Muscle layer of colon (tissue), 2 donors: ENCODE measurements at regions not wholly inside any gene's neighbourhood (a gene's known extent, or its start where the extent isn't known, plus 50 kb on each side); places are given as distances from the start of the nearest gene placed in this dataset.

Experiments used
- H3K27ac ChIP-seq: one replicate; pipeline ENCODE4 v1.7.0; 2013; ENCODE audit warnings: low read depth, mild to moderate bottlenecking, low read length, moderate library complexity
- H3K27me3 ChIP-seq, 2 donors: one replicate each; pipeline ENCODE4 v1.7.0; 2013; ENCODE audit warnings: low read length in 2 of 2, mild to moderate bottlenecking in 2 of 2; ENCODE audit not compliant: insufficient read depth in 2 of 2, control insufficient read depth in 1 of 2
- H3K36me3 ChIP-seq: one replicate; pipeline ENCODE4 v1.7.0; 2013; ENCODE audit warnings: mild to moderate bottlenecking, low read length; ENCODE audit not compliant: insufficient read depth
- H3K4me1 ChIP-seq: one replicate; pipeline ENCODE4 v1.7.0; 2013; ENCODE audit warnings: mild to moderate bottlenecking, low read length; ENCODE audit not compliant: insufficient read depth
- H3K4me3 ChIP-seq, 2 donors: one replicate each; pipeline ENCODE4 v1.7.0; 2013; ENCODE audit warnings: low read length in 2 of 2, low read depth in 1 of 2, mild to moderate bottlenecking in 1 of 2, moderate library complexity in 1 of 2
- H3K9ac ChIP-seq: one replicate; pipeline ENCODE4 v1.7.0; 2013; ENCODE audit warnings: low read length
- H3K9me3 ChIP-seq: one replicate; pipeline ENCODE4 v1.7.0; 2013; ENCODE audit warnings: mild to moderate bottlenecking, low read length
- donor health status: abdominal sarcoma.
- donor health status: Adenocarcinoma of cecum.

DNA sequence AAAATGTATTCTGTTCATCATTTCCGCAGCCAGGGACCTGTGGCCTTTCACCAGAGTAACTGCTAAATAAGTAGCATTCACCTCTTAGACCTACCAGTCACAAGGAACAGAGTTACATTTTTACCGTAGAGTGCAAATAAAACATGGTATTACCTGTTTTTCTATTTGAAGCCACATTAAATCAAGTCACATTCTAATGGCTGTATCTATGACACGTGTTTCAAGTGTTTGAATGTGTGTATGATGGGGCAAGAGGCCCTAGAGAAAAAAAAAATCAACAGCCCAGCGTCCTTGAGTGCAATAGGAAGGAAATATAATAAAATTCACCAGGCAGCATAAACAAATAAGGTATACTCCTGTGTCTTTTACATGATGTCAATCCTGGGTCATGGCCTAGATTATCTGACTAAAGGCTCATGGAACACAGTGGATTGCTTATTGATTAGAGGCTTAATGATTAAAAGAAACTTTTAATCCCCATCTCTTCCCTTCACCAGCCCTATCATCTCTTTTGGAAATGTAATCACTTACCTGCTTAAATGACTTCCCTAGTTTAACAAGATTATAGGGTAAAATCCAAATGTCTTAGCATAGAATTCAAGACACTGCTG lies 168.7 kb upstream of the CDH5 start:
- Histone ChIP-seq H3K9me3 (no peaks in the 10 kb centered on the region), H3K27ac (no peak overlapping the region), H3K36me3 (no peaks in the 10 kb centered on the region), H3K4me3 (no peak overlapping the region), H3K9ac (no peak overlapping the region), H3K4me1 (no peaks in the 10 kb centered on the region), H3K27me3 (no peaks in the 10 kb centered on the region)

- Histone ChIP-seq H3K4me3 (no peak overlapping the region), H3K9me3 (no peaks in the 10 kb centered on the region), H3K9ac (no peak overlapping the region), H3K27me3 (no peaks in the 10 kb centered on the region), H3K27ac (no peak overlapping the region), H3K4me1 (no peaks in the 10 kb centered on the region), H3K36me3 (no peaks in the 10 kb centered on the region)
Measured at GRCh38 chr16:66196770-66197169, 169.7 kb upstream of the CDH5 start.

- H3K4me1 ChIP-seq: no peaks in the 10 kb centered on the region
- H3K27ac ChIP-seq: no peak overlapping the region
- no peaks in the 10 kb centered on the region for H3K27me3 ChIP-seq
Measured at GRCh38 chr16:66194866-66195265, 171.6 kb upstream of the CDH5 start.

DNA sequence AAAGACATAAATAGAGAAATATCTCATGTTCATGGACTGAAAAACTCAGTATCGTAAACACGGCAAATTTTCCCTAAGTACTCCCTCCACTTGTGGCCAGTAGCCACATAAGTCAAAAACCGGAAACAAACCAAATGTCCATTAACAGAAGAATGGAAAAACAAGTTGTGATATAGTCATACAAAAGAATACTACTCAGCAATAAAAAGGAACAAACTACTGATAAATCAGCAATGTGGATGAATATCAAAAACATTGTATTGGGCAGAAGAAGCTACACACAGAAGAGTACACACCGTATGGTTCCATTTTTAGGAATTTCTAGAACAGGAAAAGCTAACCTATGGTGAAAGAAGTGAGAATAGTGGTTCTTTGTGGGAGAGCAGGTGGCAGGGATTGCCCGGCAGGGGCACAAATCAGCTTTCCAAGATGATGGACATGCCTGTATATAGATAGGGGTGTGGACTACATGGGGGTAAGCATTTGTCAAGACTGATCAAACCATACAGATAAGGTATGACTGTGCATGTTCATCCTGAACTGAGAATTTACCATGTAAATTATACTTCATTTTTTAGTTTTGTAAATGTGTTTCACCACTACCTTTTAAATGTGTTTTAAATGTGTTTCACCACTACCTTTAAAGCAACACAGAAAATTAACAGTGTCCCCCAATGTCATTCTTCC lies 172.8 kb upstream of the CDH5 start:
- no peak overlapping the region for H3K27ac ChIP-seq
- no peaks in the 10 kb centered on the region for H3K27me3 ChIP-seq
- H3K4me1 ChIP-seq: no peaks in the 10 kb centered on the region
- H3K4me3 ChIP-seq: no peak overlapping the region
- no peaks in the 10 kb centered on the region for H3K36me3 ChIP-seq
- no peak overlapping the region for H3K9ac ChIP-seq
- no peaks in the 10 kb centered on the region for H3K9me3 ChIP-seq

More at GRCh38 chr16:66194866-66195265, 171.6 kb upstream of the CDH5 start:
- no peaks in the 10 kb centered on the region for H3K36me3 ChIP-seq
- no peak overlapping the region for H3K9ac ChIP-seq
- H3K9me3 ChIP-seq: no peaks in the 10 kb centered on the region
- no peak overlapping the region for H3K4me3 ChIP-seq

GRCh38 chr16:66190411-66190810 lies 176.1 kb upstream of the CDH5 start:
- no peaks in the 10 kb centered on the region for H3K9me3 ChIP-seq
- no peak overlapping the region for H3K27ac ChIP-seq
- H3K4me3 ChIP-seq: no peak overlapping the region
- no peaks in the 10 kb centered on the region for H3K4me1 ChIP-seq
- H3K36me3 ChIP-seq: no peaks in the 10 kb centered on the region
- no peaks in the 10 kb centered on the region for H3K27me3 ChIP-seq
- H3K9ac ChIP-seq: no peak overlapping the region

- no peaks in the 10 kb centered on the region for H3K4me1 ChIP-seq
- H3K9ac ChIP-seq: no peak overlapping the region
- no peak overlapping the region for H3K4me3 ChIP-seq
- H3K9me3 ChIP-seq: no peaks in the 10 kb centered on the region
- H3K27ac ChIP-seq: no peak overlapping the region
- no peaks in the 10 kb centered on the region for H3K36me3 ChIP-seq
- no peaks in the 10 kb centered on the region for H3K27me3 ChIP-seq
Measured at GRCh38 chr16:66189951-66190350, 176.5 kb upstream of the CDH5 start.

- Histone ChIP-seq H3K4me1 (no peaks in the 10 kb centered on the region), H3K27ac (no peak overlapping the region), H3K27me3 (no peaks in the 10 kb centered on the region), H3K9me3 (no peaks in the 10 kb centered on the region), H3K4me3 (no peak overlapping the region), H3K36me3 (no peaks in the 10 kb centered on the region), H3K9ac (no peak overlapping the region)
Measured at GRCh38 chr16:66188917-66189725, 177.4 kb upstream of the CDH5 start.

DNA sequence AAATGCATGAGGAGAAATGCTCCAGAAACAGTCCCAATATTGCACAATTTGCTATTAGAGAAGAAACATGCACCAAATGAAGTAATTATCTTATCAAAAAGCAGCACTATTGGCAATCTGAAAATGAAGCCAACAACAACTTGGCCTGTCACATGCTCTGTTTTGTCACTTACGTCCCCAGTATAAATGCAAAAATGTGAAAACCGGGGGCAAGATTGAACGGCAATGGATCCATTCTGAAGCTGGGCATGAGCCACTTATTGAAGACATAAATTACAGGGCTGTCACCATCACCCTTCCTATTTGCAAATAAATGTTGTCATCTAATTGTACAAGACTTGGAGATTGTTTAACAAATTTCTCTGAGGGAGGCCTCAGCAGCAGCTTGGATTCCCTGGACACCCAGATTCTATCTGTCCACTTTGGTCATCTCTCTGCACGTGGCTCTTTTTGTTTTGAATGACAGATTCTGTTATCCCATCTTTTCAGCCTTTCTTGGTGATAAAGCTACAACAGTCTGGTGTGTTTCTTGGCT lies 180.2 kb upstream of the CDH5 start:
- Histone ChIP-seq H3K9ac (no peak overlapping the region), H3K27me3 (no peaks in the 10 kb centered on the region), H3K36me3 (no peaks in the 10 kb centered on the region), H3K9me3 (no peaks in the 10 kb centered on the region), H3K4me3 (no peak overlapping the region), H3K4me1 (no peaks in the 10 kb centered on the region), H3K27ac (no peak overlapping the region)

- no peaks in the 10 kb centered on the region for H3K36me3 ChIP-seq
- H3K4me3 ChIP-seq: no peak overlapping the region
- no peak overlapping the region for H3K27ac ChIP-seq
- H3K9ac ChIP-seq: no peak overlapping the region
- H3K27me3 ChIP-seq: no peaks in the 10 kb centered on the region
- H3K4me1 ChIP-seq: no peaks in the 10 kb centered on the region
- no peaks in the 10 kb centered on the region for H3K9me3 ChIP-seq
Measured at GRCh38 chr16:66182592-66182991, 183.9 kb upstream of the CDH5 start.

DNA sequence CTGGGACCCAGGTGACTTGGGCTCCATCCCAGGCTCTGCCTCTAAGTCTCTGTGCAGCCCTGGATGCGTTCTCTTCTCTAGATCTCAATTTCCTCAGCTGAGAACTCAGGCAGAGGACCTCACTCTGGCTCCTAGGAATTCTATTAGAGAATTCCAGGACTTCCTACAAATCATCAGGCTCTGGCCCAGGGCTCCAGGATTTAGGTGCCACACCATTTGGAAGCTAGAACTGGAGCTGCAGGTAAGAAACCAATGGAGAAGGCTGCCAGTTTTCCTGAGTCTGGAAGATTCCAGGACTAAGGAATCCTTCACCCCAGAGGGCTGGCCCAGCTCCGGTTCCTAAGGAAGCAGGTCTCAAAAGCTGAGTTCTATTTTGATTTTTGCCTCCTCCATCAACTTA lies 189.8 kb upstream of the CDH5 start:
- Histone ChIP-seq H3K4me1 (no peaks in the 10 kb centered on the region), H3K4me3 (no peak overlapping the region), H3K36me3 (no peaks in the 10 kb centered on the region), H3K9ac (no peak overlapping the region), H3K27ac (no peak overlapping the region), H3K27me3 (no peaks in the 10 kb centered on the region), H3K9me3 (no peaks in the 10 kb centered on the region)

DNA sequence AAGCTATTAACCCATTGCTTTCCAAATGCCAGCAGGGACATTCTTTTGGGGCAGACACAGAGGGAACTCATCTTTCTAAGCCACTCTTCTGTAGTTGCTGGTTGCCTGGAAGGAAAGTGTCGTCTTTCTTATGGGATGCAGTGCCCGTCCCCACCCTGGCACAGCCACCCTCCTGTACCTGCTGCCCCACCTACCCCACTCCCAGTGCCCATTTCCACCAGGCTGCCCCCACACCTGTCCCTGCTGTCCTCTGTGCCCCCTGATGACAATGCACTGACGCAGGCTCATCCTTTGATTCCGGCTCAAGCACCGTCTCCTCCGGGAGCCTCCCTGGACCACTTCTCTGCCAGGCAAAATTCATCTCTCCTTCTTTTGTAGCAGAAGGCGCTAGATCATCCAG lies 190.4 kb upstream of the CDH5 start:
- no peaks in the 10 kb centered on the region for H3K9me3 ChIP-seq
- no peak overlapping the region for H3K9ac ChIP-seq
- no peak overlapping the region for H3K27ac ChIP-seq
- H3K4me3 ChIP-seq: no peak overlapping the region
- no peaks in the 10 kb centered on the region for H3K36me3 ChIP-seq
- no peaks in the 10 kb centered on the region for H3K27me3 ChIP-seq
- no peaks in the 10 kb centered on the region for H3K4me1 ChIP-seq
